HEK293 (cell line): ENCODE measurements at regions not wholly inside any gene's neighbourhood (a gene's known extent, or its start where the extent isn't known, plus 50 kb on each side); places are given as distances from the start of the nearest gene placed in this dataset.

ENCODE experiments used
- ATF2 ChIP-seq: fragments of 450-650 bp; formaldehyde crosslinking; IDR thresholded peaks from 2 replicates; pipeline ENCODE4 v1.5.1; 2016; ENCODE audit warnings: missing biosample characterization, missing genetic modification characterization, low read depth
- CTCF ChIP-seq: fragments of 450-650 bp; formaldehyde crosslinking; IDR thresholded peaks from 2 replicates; pipeline ENCODE4 v1.5.1; 2016; ENCODE audit warnings: missing biosample characterization, missing genetic modification characterization
- PBX3 ChIP-seq: sonication (generic); formaldehyde crosslinking; IDR thresholded peaks from 2 replicates; pipeline ENCODE4 v1.8.1; 2022; ENCODE audit warnings: mild to moderate bottlenecking, moderate library complexity, missing genetic modification reagents
- PRDM10 ChIP-seq: fragments of 450-650 bp; formaldehyde crosslinking; IDR thresholded peaks from 2 replicates; pipeline ENCODE4 v1.5.1; 2016; ENCODE audit warnings: missing biosample characterization, missing genetic modification characterization
- SP2 ChIP-seq: fragments of 450-650 bp; formaldehyde crosslinking; IDR thresholded peaks from 2 replicates; pipeline ENCODE4 v1.5.1; 2016; ENCODE audit warnings: missing biosample characterization, missing genetic modification characterization
- SP7 ChIP-seq: fragments of 450-650 bp; formaldehyde crosslinking; IDR thresholded peaks from 2 replicates; pipeline ENCODE4 v1.5.1; 2016; ENCODE audit warnings: missing biosample characterization, missing genetic modification characterization
- TCF7L2 ChIP-seq: IDR thresholded peaks from 2 replicates; pipeline ENCODE4 v1.6.1; 2011; ENCODE audit warnings: low read depth, mild to moderate bottlenecking, inconsistent platforms, low read length, moderate library complexity, borderline replicate concordance
- YY1 ChIP-seq: fragments of 450-650 bp; formaldehyde crosslinking; IDR thresholded peaks from 2 replicates; pipeline ENCODE4 v1.5.1; 2018; ENCODE audit warnings: missing biosample characterization, missing genetic modification characterization
- ZNF114 ChIP-seq: fragments of 450-650 bp; formaldehyde crosslinking; IDR thresholded peaks from 2 replicates; pipeline ENCODE4 v1.5.0; 2017; ENCODE audit warnings: missing biosample characterization, missing genetic modification characterization
- ZNF24 ChIP-seq: fragments of 450-650 bp; formaldehyde crosslinking; IDR thresholded peaks from 2 replicates; pipeline ENCODE4 v1.5.1; 2016; ENCODE audit warnings: missing biosample characterization, missing genetic modification characterization
- ZNF768 ChIP-seq: fragments of 450-650 bp; formaldehyde crosslinking; IDR thresholded peaks from 2 replicates; pipeline ENCODE4 v1.5.1; 2018; ENCODE audit warnings: missing biosample characterization, mild to moderate bottlenecking, missing genetic modification characterization
- ZNF830 ChIP-seq: fragments of 450-650 bp; IDR thresholded peaks from 2 replicates; pipeline ENCODE4 v1.5.0; 2018; ENCODE audit warnings: missing biosample characterization, missing genetic modification characterization, low read depth, mild to moderate bottlenecking, moderate library complexity

- no peak for TF ChIP-seq ZNF114 (tag by site-specific recombination)
- no peak for TF ChIP-seq PBX3 (CRISPR knock-in tag)
- no peak for TF ChIP-seq ZNF768 (tag by site-specific recombination)
- no peak for TF ChIP-seq ZNF830 (tag by site-specific recombination)
- TF ChIP-seq CTCF (tag by site-specific recombination), result no peak
- TF ChIP-seq SP2 (tag by site-specific recombination), result no peak
- no peak for TF ChIP-seq TCF7L2
- no peak for TF ChIP-seq SP7 (tag by site-specific recombination)
- TF ChIP-seq ZNF24 (tag by site-specific recombination), result no peak
- TF ChIP-seq PRDM10 (tag by site-specific recombination), result no peak
- no peak for TF ChIP-seq YY1
- TF ChIP-seq ATF2 (tag by site-specific recombination), result no peak
Measured at GRCh38 chr12:131458048-131458374, 252.9 kb upstream of the SFSWAP start.
